Activated CD8-positive, alpha-beta memory T cell treated with anti-CD3 and anti-CD28 coated beads, Interleukin-2, amount 50 U/mL, for 48 hours (primary cell): ENCODE measurements at regions not wholly inside any gene's neighbourhood (a gene's known extent, or its start where the extent isn't known, plus 50 kb on each side); places are given as distances from the start of the nearest gene placed in this dataset.

Experiments
- DNase-seq: peaks from one replicate; pipeline ENCODE4 v3.0.0-alpha.2; 2020

- no peak for DNase-seq
Observed at GRCh38 chr5:50964746-50965653, 298.6 kb downstream of the PARP8 start.

GRCh38 chr5:50965654-50966375, 299.4 kb downstream of the PARP8 start:
- DNase-seq = no peak

- no peak for DNase-seq
Observed at GRCh38 chr5:50967009-50967562, 300.6 kb downstream of the PARP8 start.

- DNase-seq = no peak
Observed at GRCh38 chr5:50967563-50968355, 301.3 kb downstream of the PARP8 start.

- DNase-seq = no peak
Observed at GRCh38 chr5:50968356-50969149, 302.1 kb downstream of the PARP8 start.

- DNase-seq = no peak
Observed at GRCh38 chr5:50969151-50970031, 303.0 kb downstream of the PARP8 start.

- no peak for DNase-seq
Observed at GRCh38 chr5:50975840-50976239, 309.4 kb downstream of the PARP8 start.

GRCh38 chr5:50978924-50979323, 312.5 kb downstream of the PARP8 start:
- no peak for DNase-seq

- DNase-seq = no peak
Observed at GRCh38 chr5:50984640-50985039, 318.2 kb downstream of the PARP8 start.

GRCh38 chr5:50990296-50990924, 324.0 kb downstream of the PARP8 start:
- DNase-seq = no peak

- DNase-seq = no peak
Observed at GRCh38 chr5:50995285-50995942, 329.0 kb downstream of the PARP8 start.

- no peak for DNase-seq
Observed at GRCh38 chr5:51001227-51001923, 334.9 kb downstream of the PARP8 start.

- no peak for DNase-seq
Observed at GRCh38 chr5:51002368-51002767, 335.9 kb downstream of the PARP8 start.

GRCh38 chr5:51013036-51013435, 346.6 kb downstream of the PARP8 start:
- DNase-seq = no peak

GRCh38 chr5:51018423-51018822, 352.0 kb downstream of the PARP8 start:
- DNase-seq = no peak

GRCh38 chr5:51024263-51024662, 357.8 kb downstream of the PARP8 start:
- no peak for DNase-seq

GRCh38 chr5:51027271-51027670, 356.0 kb upstream of the ISL1 start:
- DNase-seq = no peak

GRCh38 chr5:51028394-51028793, 354.9 kb upstream of the ISL1 start:
- DNase-seq = no peak

GRCh38 chr5:51033215-51033614, 350.0 kb upstream of the ISL1 start:
- DNase-seq = no peak
